NCI-H2196 (cell line): ENCODE measurements at regions not wholly inside any gene's neighbourhood (a gene's known extent, or its start where the extent isn't known, plus 50 kb on each side); places are given as distances from the start of the nearest gene placed in this dataset.
"Not testable (repeated sequence)": the region's sequence is repeated elsewhere in the genome, so short reads cannot be mapped to it uniquely, and the experiment has no call there.

Source experiments
- DNase-seq: peaks from one replicate; lab custom pipeline; 2025; ENCODE audit not compliant: unreplicated experiment; lab: John Stamatoyannopoulos, UW

- DNase-seq: not testable (repeated sequence)
These were observed 287.6 kb upstream of the RASGRP1 start for GRCh38 chr15:38852188-38852587.

- no peak for DNase-seq
These were observed 289.0 kb upstream of the RASGRP1 start for GRCh38 chr15:38853608-38854007.

GRCh38 chr15:38854506-38854905 lies 289.9 kb upstream of the RASGRP1 start:
- no peak for DNase-seq

GRCh38 chr15:38857814-38858213 lies 293.2 kb upstream of the RASGRP1 start:
- DNase-seq: no peak

DNA sequence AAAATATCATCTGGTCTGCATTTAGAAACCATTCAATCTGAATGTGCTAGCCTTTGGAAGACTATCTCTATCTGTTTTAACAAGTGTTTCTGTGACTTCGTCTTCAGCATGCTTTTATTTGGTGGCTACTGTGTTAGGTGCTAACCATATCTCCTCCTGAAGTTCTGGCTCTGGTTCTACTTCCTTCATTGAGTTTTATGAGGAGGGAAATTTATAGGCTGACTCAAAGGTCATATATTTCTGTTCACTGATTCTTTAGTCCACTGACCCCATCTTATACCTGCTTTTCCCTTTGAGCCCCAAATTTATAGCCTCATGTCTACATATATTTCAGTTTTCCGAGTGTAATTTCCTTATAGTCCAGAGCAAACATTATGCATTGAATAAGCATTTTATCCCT lies 295.0 kb upstream of the RASGRP1 start:
- no peak for DNase-seq

- DNase-seq: no peak
These were observed 295.6 kb upstream of the RASGRP1 start for GRCh38 chr15:38860253-38860652.

- no peak for DNase-seq
These were observed 296.1 kb upstream of the RASGRP1 start for GRCh38 chr15:38860674-38861073.

DNA sequence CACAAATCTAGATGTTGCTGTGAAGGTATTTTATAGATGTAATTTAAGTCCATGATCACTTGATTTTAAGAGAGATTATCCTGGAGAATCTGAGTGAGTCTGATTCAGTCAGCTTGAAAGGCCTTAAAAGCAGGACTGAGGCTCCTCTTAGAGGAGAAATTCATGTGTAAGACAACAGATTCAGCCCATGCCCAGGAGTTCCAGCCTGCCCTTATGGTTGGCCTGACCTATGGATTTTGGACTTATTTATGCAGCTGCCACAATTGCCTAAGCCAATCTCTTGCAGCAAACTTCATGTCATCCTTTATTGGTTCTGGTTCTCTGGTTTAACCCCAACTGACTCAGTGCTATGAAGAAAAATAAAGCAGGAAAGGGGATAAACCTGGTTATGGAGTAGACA lies 296.5 kb upstream of the RASGRP1 start:
- no peak for DNase-seq

- no peak for DNase-seq
These were observed 297.5 kb upstream of the RASGRP1 start for GRCh38 chr15:38862099-38862498.

- DNase-seq: no peak
These were observed 298.8 kb upstream of the RASGRP1 start for GRCh38 chr15:38863381-38863780.

- DNase-seq: no peak
These were observed 299.5 kb upstream of the RASGRP1 start for GRCh38 chr15:38864122-38864521.

DNA sequence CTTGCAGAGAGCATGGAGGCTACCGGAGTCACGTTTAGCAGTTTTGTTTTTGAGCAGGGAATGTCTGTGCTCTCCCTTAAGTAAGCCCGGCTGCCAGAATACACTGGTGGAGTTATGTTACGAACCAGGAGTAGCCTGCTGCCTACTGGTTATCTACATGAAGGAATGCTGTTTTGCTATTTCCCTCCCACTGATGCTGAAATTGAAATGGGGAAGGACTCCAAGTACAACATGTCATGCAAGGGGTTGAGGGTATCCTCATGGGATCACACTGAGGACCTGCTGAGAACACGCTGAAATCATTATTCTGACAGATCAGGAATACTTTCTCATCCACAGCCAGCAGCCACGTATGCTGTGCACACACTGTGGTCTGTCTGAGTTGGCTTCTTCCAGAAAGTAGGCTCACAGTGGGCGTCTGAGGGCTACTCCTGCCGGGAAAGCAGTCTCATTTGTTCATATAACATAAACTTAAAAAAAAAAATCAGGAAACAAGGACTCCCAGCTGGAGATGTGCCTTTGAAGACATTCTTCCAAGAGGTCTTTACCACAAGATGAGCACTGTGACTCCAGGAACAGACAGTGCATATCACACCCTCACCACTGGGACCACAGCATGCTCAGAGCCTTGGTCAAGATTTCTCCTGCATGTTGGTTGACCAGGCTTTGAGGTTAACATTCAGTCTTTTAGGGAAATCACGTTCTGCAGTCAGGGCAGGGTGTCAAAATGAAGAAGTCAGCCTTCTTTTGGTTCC lies 300.4 kb upstream of the RASGRP1 start:
- no peak for DNase-seq

DNA sequence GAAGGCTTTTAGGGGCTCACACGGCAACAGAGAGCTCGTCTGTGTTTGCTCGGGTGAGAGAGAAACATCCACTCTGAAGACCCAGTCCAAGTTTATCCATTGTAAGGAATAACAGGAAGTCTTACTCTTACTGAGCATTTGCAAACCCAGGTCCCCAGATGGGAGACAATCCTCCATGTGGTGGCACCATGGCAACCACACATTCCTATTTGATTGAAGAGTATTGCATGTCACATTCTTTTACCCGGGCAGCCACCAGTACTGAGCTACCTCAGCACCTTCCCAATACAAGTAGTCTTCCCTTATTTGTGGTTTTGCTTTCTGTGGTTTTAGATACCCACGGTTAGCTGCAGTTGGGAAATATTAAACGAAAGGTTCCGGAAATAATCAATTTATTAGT lies 302.9 kb upstream of the RASGRP1 start:
- no peak for DNase-seq

GRCh38 chr15:38868326-38869114 lies 303.9 kb upstream of the RASGRP1 start:
- no peak for DNase-seq

DNA sequence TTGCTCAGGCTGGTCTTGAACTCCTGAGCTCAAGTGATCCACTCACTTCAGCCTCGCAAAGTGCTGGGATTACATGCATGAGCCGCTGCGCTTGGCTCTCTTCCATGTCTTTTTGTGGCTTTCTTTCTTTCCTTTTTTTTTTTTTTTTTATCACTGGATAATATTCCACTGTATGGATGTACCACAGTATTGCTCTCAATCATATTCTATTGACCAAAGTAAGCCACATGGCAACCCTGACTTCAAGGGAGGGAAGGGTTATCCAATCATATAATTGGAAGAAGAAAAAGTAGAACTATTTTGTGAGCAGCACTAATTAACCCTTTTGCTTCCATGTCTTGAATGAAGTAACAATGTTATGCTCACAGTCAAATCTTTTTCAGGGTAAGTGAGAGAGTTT lies 307.0 kb upstream of the RASGRP1 start:
- DNase-seq: no peak

DNA sequence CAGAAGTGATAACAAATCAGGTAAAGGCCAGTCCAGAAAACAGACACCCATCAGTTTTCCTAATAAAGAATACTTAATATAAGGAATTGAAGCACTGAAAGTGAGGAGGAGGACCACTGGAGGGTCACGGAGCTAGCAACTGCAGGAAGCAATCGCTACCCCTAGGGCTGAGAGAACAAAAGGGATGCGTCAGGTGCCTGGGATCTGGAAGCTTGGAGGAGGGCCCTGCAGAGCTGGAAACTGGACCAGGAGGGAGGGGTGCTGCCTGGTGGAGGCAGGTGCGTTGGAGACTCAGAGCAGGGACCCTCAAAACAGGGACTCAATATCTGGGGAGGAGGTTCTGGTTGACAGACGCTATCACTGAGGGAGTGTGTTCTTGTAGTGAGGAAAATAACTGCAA lies 308.1 kb upstream of the RASGRP1 start:
- no peak for DNase-seq

DNA sequence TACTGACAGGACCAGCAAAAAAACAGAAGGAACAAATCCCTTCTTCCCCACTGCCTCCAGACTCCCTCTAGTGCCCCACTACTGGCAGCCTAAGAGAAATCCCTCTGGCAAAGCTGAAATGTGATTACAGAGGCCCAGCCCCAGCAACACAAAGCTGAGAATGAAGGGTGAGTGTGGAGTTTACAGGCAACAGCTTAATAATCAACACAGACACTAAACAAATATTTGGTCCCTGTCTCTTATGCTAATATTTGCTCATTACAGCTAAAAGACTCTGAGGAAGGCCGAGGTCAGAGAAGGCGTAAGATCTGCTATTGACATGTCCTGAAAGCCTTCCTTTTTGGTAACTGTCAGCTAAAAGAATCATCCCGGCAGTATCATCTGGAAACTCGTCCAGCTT lies 308.5 kb upstream of the RASGRP1 start:
- DNase-seq: no peak

DNA sequence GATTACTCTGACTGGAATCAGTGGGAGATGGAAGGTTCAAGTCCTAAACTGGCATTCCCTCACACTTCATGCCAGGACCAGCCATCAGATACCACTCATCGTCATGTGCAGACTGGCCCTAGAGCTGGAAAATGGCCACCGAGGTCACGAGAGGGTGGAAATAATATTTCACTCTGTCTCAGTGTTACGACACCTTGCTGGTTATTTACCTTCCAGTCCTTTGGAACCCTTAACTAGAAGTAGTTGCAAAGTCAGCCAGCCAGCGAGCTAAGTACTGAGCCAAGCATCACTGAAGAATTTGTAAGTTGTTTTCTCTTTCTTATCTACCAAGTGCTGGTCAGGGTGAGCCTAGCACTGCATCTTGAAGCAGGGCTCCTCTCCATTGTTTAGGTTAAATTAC lies 309.9 kb upstream of the RASGRP1 start:
- DNase-seq: no peak

DNA sequence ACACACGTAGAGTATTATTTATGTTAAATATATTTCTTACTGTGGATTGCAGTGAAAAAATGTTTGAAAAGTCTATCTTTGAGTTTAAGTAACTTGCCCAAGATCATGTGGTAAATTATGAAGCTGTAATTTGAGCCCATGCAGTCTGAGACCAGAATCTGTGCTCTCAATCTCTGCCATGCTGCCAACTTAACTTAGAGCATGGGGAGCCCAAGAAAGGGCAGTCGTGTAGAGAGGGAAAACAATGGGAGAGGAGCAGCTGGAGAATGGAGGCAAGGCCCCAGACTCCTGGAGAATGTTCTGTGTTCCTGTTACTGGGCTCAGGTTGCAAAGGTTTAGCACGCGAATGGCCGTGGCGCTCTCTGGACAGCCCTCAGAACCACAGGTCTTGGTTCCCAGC lies 311.6 kb upstream of the RASGRP1 start:
- no peak for DNase-seq

DNA sequence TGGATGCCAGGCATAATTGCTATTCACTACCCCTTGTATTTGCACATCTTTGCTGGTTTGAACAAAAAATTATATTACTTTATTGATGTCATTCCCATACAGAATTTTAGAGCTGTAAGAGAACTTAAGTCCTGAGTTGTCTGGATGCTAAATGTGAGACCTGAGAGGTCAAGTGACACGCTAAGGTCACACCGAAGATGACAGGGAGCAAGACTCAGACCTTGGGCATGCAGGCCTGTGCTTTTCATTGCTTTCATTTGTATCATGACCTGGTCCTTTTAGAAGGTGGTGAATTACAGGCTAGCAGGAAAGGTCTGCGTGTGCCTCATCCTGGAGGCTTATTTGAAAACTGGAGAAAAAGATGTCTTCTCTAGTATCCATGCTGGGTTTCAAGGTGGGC lies 312.0 kb upstream of the RASGRP1 start:
- DNase-seq: no peak

GRCh38 chr15:38877471-38877870 lies 312.9 kb upstream of the RASGRP1 start:
- no peak for DNase-seq

- DNase-seq: no peak
These were observed 313.4 kb upstream of the RASGRP1 start for GRCh38 chr15:38878026-38878425.

DNA sequence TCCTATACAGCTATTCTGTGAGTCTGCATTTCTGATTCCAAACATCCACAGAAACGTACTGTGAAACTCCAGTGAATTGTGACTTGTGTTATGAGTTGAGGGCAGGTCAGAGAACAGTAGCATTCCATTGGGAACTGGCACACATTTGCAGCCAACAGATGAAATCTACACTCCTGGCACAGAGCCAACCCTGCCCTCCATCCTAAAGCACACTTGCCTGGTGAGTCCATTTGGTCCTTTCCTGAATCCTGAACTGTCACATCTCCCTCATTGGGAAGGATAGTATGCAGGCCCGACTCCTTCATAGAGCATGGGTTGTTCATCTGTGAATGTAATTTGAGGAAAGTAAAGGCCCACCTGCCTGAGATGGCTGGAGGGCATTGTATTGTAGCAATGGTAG lies 314.3 kb upstream of the RASGRP1 start:
- DNase-seq: no peak
